NCI-H82 treated with DMSO at 0.1 percent for 48 hours (cell line): ENCODE measurements at regions not wholly inside any gene's neighbourhood (a gene's known extent, or its start where the extent isn't known, plus 50 kb on each side); places are given as distances from the start of the nearest gene placed in this dataset.

ENCODE experiments used
- DNase-seq: peaks from one replicate; lab custom pipeline; 2025; ENCODE audit not compliant: unreplicated experiment; lab: John Stamatoyannopoulos, UW

DNA sequence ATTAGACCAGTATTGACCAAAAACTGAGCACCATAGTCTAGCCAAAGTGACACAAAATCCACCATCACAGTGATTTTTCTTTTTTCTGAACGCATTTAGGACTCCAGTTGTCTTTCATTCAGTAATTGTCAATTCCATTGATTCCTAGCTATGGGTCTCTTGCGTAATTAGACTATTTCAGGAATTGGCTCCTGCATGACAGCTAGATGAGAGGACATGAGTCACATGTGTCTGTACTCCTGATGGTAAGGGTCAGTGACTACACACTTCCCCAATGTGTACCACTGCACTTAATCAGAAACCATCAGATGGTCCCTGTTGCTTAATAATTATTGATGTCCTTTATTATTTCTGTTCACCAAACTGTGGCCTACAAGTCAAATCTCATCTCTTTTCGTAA lies 469.5 kb downstream of the POM121L12 start:
- DNase-seq, result no peak

DNA sequence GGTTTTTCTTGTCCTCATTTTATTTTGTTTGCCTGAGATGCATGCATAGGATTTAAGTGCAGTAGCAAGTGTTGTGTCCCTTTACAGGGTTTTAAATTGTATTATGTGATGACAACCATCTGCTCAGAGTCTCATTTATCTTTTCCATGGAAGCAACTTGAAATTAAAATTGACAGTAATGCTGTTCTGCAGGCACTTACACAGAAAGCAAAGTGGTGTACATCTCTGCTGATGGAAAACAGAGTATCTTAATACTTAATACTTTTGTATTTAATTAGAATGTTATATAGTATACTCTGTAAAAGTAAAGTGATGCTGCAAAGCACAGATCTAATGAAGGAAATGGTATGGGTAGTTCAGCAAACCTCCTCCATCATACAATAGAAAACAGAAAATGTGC lies 482.9 kb downstream of the POM121L12 start:
- DNase-seq, result peak; percentile 84

DNA sequence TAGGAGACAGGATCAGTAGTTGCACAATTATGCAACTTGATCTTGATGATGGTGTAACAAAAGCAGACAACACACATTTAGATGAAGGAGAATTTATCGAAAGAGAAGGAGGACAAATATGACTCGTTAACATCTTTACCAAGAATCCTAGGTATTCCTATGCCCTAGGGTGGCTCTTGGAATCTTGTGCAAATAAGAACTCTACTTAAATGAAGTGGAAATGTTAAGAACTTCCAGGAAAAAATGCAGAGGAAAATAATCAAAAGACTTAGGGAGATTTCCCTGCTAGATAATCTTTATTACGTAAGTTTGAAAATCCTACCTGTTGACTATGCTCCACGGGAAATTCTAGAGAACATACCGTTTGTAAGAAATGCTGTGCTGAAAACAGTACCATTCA lies 485.4 kb downstream of the POM121L12 start:
- no peak for DNase-seq

DNA sequence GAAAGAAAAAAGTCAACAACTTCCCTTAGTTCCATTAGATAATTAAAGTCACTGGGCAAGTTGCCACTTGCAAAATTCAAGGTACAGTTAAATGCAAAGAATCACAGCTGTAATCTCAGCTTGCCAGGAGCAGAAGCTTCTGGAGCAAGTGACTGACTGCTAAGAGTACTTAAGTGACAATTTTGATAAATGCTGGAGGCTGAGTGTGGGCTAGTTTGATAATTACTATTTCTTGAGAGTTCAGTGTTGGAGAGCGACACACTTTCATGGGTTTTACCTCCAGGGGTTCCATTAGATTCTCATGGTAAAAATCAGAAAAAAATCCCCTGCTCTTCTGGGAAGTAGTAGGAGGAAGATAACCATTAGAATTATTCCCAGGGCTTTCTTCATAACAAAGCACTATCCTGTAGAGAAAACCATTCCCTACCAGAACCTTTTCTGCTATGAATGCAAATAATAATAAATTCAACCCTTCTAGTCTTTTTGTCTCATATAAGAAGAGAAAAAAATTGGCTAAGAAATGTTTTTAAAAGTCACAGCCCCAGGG lies 486.3 kb downstream of the POM121L12 start:
- no peak for DNase-seq

DNA sequence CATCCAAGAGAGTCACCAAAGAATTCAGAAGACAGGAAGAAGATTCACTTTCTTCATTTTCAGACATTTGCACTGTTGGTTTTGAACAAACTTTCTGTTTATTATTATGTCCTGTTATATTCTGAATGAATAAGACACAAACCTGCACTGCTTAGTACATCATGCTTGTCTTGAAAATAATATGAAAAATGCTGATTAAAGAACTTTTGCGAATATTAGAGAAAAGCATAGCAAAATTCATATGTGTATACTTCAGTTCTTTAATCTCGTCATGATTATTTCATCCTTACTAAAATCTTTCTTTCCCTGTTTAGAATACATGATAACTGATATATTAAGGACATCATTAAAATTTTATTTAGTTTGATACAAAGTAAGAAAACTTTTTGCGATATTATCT lies 504.1 kb downstream of the POM121L12 start:
- no peak for DNase-seq

DNA sequence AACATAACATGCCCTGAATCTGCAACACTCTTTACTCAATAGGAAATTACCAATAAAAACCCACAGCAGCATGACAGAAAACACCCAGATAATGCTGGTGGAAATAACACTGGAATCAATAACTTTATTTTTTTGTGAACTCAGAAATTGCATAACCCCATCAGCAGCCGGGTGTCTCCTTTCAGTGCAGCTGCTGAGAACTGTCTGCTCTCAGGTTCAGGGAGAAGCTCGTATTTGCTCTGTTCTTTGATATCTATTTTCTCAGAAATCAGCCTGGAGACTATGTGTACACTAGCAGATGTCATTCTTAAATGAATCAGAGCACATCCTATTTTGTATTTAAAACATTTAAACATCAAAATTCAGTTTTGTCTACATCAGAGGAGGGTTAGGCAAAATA lies 506.0 kb downstream of the POM121L12 start:
- peak; percentile 15 for DNase-seq

DNA sequence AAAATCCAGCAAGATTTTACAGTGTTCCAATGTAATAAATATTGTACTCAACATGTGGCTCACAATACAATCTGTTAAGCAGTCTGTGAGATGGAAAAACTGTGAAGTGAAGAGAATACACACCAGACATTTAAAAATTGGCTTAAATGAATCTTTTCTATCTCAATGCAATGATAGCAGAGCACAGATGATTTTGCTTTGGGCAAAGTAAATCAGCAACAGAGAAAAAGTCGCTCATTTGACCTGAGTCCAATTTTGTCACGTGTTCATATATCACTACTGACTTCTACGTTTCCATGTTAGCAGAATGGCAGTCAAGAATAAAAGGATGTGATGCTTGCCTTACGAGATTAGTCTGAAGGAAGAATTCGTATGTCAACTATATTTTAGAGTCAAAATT lies 506.7 kb downstream of the POM121L12 start:
- no peak for DNase-seq
